OCI-LY1 (cell line): ENCODE measurements at regions not wholly inside any gene's neighbourhood (a gene's known extent, or its start where the extent isn't known, plus 50 kb on each side); places are given as distances from the start of the nearest gene placed in this dataset.
"Not testable (repeated sequence)": the region's sequence is repeated elsewhere in the genome, so short reads cannot be mapped to it uniquely, and the experiment has no call there.

Experiments
- H2AFZ ChIP-seq: fragments of 200-600 bp; sonication (generic), shearing (Covaris generic); 2 replicates; pipeline ENCODE4 v1.6.0; 2014; ENCODE audit warnings: antibody characterized with exemption, mild to moderate bottlenecking, low read length
- H3F3A ChIP-seq: fragments of 200-600 bp; sonication (generic), shearing (Covaris generic); 2 replicates; pipeline ENCODE4 v1.6.0; 2014; ENCODE audit warnings: mild to moderate bottlenecking, antibody characterized with exemption, low read length, moderate library complexity; ENCODE audit not compliant: insufficient read depth
- H3K27ac ChIP-seq: fragments of 200-600 bp; sonication (generic); 2 replicates; pipeline ENCODE4 v1.5.1; 2014; ENCODE audit warnings: low read length, mixed run types, mild to moderate bottlenecking, low read depth; ENCODE audit not compliant: poor library complexity, severe bottlenecking
- H3K27me3 ChIP-seq: fragments of 200-600 bp; sonication (generic); 2 replicates; pipeline ENCODE4 v1.6.0; 2014; ENCODE audit warnings: antibody characterized with exemption, mild to moderate bottlenecking, low read length, moderate library complexity; ENCODE audit not compliant: insufficient read depth
- H3K36me3 ChIP-seq: fragments of 200-600 bp; sonication (generic); 2 replicates; pipeline ENCODE4 v1.6.1; 2014; ENCODE audit warnings: mild to moderate bottlenecking, antibody characterized with exemption, low read length, moderate library complexity, mixed read lengths; ENCODE audit not compliant: insufficient read depth
- H3K4me1 ChIP-seq: fragments of 200-600 bp; sonication (generic); 2 replicates; pipeline ENCODE4 v1.5.1; 2014; ENCODE audit warnings: mild to moderate bottlenecking, low read length, moderate library complexity; ENCODE audit not compliant: insufficient read depth, severe bottlenecking
- H3K4me2 ChIP-seq: fragments of 200-600 bp; sonication (generic), shearing (Covaris generic); 2 replicates; pipeline ENCODE4 v1.6.1; 2014; ENCODE audit warnings: low read length
- H3K4me3 ChIP-seq: fragments of 200-600 bp; sonication (generic); 2 replicates; pipeline ENCODE4 v1.5.1; 2014; ENCODE audit warnings: low read length, low read depth, mild to moderate bottlenecking, mixed read lengths; ENCODE audit not compliant: poor library complexity, severe bottlenecking
- H3K79me2 ChIP-seq: fragments of 200-600 bp; shearing (Covaris generic); 2 replicates; pipeline ENCODE4 v1.6.1; 2016; ENCODE audit warnings: mixed run types, low read length, mixed read lengths; ENCODE audit not compliant: insufficient read depth
- H3K9ac ChIP-seq: fragments of 200-600 bp; sonication (generic), shearing (Covaris generic); 2 replicates; pipeline ENCODE4 v1.6.1; 2014; ENCODE audit warnings: mild to moderate bottlenecking, low read length, mixed read lengths
- H3K9me2 ChIP-seq: fragments of 200-600 bp; sonication (generic), shearing (Covaris generic); 2 replicates; pipeline ENCODE4 v1.6.1; 2014; ENCODE audit warnings: low read depth, mild to moderate bottlenecking, low read length, mixed read lengths
- H3K9me3 ChIP-seq: fragments of 200-600 bp; shearing (Covaris generic); 2 replicates; pipeline ENCODE4 v1.6.1; 2014; ENCODE audit warnings: low read length, mixed read lengths
- H4K20me1 ChIP-seq: fragments of 200-600 bp; sonication (generic), shearing (Covaris generic); 2 replicates; pipeline ENCODE4 v1.6.0; 2016; ENCODE audit warnings: mild to moderate bottlenecking, low read length; ENCODE audit not compliant: insufficient read depth
- EZH2 ChIP-seq: fragments of 200-600 bp; sonication (generic), shearing (Covaris generic); IDR thresholded peaks from 2 replicates; pipeline ENCODE4 v1.8.0; 2017; ENCODE audit warnings: borderline replicate concordance, mixed run types, mild to moderate bottlenecking, antibody characterized with exemption, low read length, moderate library complexity, mixed read lengths
- TF ChIP-seq, protein P1 (sequence below): fragments of 200-600 bp; sonication (generic), shearing (Covaris generic); IDR thresholded peaks from 2 replicates; pipeline ENCODE4 v1.5.1; 2017; ENCODE audit warnings: mild to moderate bottlenecking, antibody characterized with exemption, low read length, moderate library complexity, mixed read lengths

DNA sequence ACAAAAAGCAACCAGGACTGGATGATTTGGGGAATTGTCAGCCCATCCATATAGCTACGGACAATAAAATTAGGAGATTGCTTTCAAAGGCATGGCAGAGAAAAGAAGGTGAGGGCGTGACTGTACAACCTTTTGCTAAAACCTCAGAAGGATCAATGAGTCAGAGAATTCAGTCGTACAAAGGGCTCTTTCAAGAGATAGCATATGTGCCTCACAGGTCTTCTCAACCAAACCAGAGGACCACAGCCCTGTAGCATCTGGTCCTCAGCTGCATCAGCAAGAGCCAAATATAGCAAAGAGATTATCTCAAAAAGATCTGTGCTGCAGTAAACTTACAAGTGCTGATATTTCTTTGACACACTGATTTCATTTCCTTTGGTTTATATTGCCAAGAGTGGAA, 149.9 kb upstream of the RAB6C start:
- Histone ChIP-seq H3K4me1 (no peaks in the 10 kb centered on the region), H3K9me3 (no peaks in the 10 kb centered on the region), H4K20me1 (no peaks in the 10 kb centered on the region), H3K79me2 (no peaks in the 10 kb centered on the region), H3F3A (no peaks in the 10 kb centered on the region), H3K9ac (no peak overlapping the region), H3K9me2 (no peaks in the 10 kb centered on the region), H3K36me3 (no peaks in the 10 kb centered on the region), H3K27ac (no peak overlapping the region), H2AFZ (no peak overlapping the region), H3K4me3 (no peak overlapping the region), H3K4me2 (no peak overlapping the region), H3K27me3 (no peaks in the 10 kb centered on the region)
- no peak for TF ChIP-seq EZH2
- TF ChIP-seq, protein P1, sequence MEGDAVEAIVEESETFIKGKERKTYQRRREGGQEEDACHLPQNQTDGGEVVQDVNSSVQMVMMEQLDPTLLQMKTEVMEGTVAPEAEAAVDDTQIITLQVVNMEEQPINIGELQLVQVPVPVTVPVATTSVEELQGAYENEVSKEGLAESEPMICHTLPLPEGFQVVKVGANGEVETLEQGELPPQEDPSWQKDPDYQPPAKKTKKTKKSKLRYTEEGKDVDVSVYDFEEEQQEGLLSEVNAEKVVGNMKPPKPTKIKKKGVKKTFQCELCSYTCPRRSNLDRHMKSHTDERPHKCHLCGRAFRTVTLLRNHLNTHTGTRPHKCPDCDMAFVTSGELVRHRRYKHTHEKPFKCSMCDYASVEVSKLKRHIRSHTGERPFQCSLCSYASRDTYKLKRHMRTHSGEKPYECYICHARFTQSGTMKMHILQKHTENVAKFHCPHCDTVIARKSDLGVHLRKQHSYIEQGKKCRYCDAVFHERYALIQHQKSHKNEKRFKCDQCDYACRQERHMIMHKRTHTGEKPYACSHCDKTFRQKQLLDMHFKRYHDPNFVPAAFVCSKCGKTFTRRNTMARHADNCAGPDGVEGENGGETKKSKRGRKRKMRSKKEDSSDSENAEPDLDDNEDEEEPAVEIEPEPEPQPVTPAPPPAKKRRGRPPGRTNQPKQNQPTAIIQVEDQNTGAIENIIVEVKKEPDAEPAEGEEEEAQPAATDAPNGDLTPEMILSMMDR, result no peak

- no peaks in the 10 kb centered on the region for H3K27me3 ChIP-seq
- H3K9ac ChIP-seq, result no peak overlapping the region
- H3K9me3 ChIP-seq, result no peaks in the 10 kb centered on the region
- no peaks in the 10 kb centered on the region for H3K9me2 ChIP-seq
- TF ChIP-seq, protein P1, result no peak
- no peak for TF ChIP-seq EZH2
- H4K20me1 ChIP-seq, result no peaks in the 10 kb centered on the region
- H3K4me3 ChIP-seq, result no peak overlapping the region
- H3K4me1 ChIP-seq, result no peaks in the 10 kb centered on the region
- H3F3A ChIP-seq, result no peaks in the 10 kb centered on the region
- no peaks in the 10 kb centered on the region for H3K79me2 ChIP-seq
- H2AFZ ChIP-seq, result no peak overlapping the region
- H3K4me2 ChIP-seq, result no peak overlapping the region
- H3K27ac ChIP-seq, result no peak overlapping the region
- no peaks in the 10 kb centered on the region for H3K36me3 ChIP-seq
These were observed 148.4 kb upstream of the RAB6C start for GRCh38 chr2:129831018-129831417.

GRCh38 chr2:129833465-129833864, 146.0 kb upstream of the RAB6C start:
- H3K9me2 ChIP-seq, H4K20me1 ChIP-seq, H3K9ac ChIP-seq, H3F3A ChIP-seq, H3K9me3 ChIP-seq, H2AFZ ChIP-seq, H3K36me3 ChIP-seq, H3K4me2 ChIP-seq, H3K4me1 ChIP-seq, H3K27me3 ChIP-seq, H3K79me2 ChIP-seq, H3K4me3 ChIP-seq, H3K27ac ChIP-seq: not testable (repeated sequence)

GRCh38 chr2:129847043-129847442, 132.4 kb upstream of the RAB6C start:
- no peak overlapping the region for H3K27ac ChIP-seq
- H3K9me2 ChIP-seq, result no peaks in the 10 kb centered on the region
- H3K9ac ChIP-seq, result no peak overlapping the region
- no peaks in the 10 kb centered on the region for H3K9me3 ChIP-seq
- H3K27me3 ChIP-seq, result no peaks in the 10 kb centered on the region; the same call in 1 of the 2 replicates
- H3K4me3 ChIP-seq, result no peak overlapping the region
- H3K4me2 ChIP-seq, result no peak overlapping the region
- no peaks in the 10 kb centered on the region for H3F3A ChIP-seq
- no peaks in the 10 kb centered on the region for H4K20me1 ChIP-seq
- H3K4me1 ChIP-seq, result no peaks in the 10 kb centered on the region
- no peak overlapping the region for H2AFZ ChIP-seq
- H3K79me2 ChIP-seq, result no peaks in the 10 kb centered on the region
- TF ChIP-seq, protein P1, result no peak
- no peak for TF ChIP-seq EZH2
- H3K36me3 ChIP-seq, result no peaks in the 10 kb centered on the region
